Cardiac fibroblast (primary cell): ENCODE measurements at regions not wholly inside any gene's neighbourhood (a gene's known extent, or its start where the extent isn't known, plus 50 kb on each side); places are given as distances from the start of the nearest gene placed in this dataset.

Source experiments
- DNase-seq, 2 donors: peaks; one replicate each; pipeline versions ENCODE4 v3.0.0 to v3.0.0-alpha.2; 2010; ENCODE audit warnings: low read depth in 2 of 2
- H3K4me3 ChIP-seq, 2 donors: replicated peaks in 1 of 2; 1 replicate in 1 of 2; 2 replicates in 1 of 2; pipeline ENCODE4 v1.5.1; 2011; ENCODE audit warnings: low read depth in 2 of 2, low read length in 2 of 2, mild to moderate bottlenecking in 2 of 2, moderate library complexity in 1 of 2
- TF ChIP-seq, protein P1 (sequence below): IDR thresholded peaks from one replicate; pipeline ENCODE4 v1.5.1; 2011; ENCODE audit warnings: low read depth, mild to moderate bottlenecking, low read length, inconsistent platforms

DNA sequence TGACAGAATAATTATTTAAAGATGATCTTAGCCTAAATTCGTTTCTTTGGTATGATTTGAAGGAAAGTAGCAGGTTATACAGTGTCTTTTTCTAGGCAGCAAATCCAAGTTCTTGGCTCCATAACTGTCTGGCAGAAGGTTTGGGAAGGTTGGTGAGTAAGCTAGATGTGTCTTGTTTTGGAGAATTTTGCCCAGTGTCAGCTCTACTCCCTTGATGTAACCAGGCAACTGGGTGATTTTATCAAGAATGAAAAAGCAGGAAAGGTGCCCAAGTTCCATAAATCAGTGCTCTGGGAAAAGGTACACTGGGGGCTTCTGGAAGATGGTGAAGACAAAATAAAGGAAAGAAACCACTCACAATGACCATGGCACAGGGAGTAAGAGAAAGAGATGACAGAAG lies 71.5 kb upstream of the USP47 start:
- no peak for DNase-seq
- H3K4me3 ChIP-seq, result no peak overlapping the region
- TF ChIP-seq, protein P1, sequence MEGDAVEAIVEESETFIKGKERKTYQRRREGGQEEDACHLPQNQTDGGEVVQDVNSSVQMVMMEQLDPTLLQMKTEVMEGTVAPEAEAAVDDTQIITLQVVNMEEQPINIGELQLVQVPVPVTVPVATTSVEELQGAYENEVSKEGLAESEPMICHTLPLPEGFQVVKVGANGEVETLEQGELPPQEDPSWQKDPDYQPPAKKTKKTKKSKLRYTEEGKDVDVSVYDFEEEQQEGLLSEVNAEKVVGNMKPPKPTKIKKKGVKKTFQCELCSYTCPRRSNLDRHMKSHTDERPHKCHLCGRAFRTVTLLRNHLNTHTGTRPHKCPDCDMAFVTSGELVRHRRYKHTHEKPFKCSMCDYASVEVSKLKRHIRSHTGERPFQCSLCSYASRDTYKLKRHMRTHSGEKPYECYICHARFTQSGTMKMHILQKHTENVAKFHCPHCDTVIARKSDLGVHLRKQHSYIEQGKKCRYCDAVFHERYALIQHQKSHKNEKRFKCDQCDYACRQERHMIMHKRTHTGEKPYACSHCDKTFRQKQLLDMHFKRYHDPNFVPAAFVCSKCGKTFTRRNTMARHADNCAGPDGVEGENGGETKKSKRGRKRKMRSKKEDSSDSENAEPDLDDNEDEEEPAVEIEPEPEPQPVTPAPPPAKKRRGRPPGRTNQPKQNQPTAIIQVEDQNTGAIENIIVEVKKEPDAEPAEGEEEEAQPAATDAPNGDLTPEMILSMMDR, result no peak

GRCh38 chr11:11769782-11770181 lies 72.0 kb upstream of the USP47 start:
- no peak for DNase-seq
- H3K4me3 ChIP-seq, result no peak overlapping the region
- TF ChIP-seq, protein P1, result no peak

GRCh38 chr11:11769362-11769761 lies 72.4 kb upstream of the USP47 start:
- no peak for DNase-seq
- TF ChIP-seq, protein P1, result no peak
- no peak overlapping the region for H3K4me3 ChIP-seq

GRCh38 chr11:11764423-11764803 lies 77.4 kb upstream of the USP47 start:
- TF ChIP-seq, protein P1, result no peak

DNA sequence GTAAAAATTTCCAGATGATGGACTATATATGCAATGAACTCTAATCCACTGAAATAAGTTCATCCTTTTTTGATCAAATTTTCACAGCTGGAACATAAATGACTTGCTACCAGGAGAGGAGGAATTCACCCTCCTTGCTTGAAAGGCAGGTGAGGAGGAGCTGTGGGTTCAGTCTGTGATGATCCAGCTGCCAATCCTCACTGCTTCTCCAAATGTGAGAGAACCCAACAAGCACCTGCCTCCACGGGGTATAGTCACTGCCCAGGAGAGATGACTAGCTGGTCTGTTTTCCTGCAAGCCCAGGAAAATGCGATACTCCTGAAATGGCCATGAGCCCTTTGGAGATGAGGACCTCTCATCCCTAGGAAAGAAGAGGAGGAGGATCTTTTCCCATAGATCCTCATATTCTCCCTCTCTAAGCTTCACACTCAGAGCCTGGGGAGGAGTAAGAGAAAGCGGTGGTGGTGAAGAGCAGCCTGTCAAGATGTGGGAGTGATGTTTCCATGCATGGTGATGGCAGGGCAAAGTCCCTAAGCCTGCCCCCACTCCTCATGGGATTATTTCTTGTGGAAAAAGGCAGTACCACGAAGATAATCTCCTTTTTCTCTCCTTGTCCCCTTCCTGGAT lies 77.9 kb upstream of the USP47 start:
- no peak for DNase-seq
- H3K4me3 ChIP-seq, result no peak overlapping the region
- TF ChIP-seq, protein P1, result no peak

More at GRCh38 chr11:11764423-11764803, 77.4 kb upstream of the USP47 start:
- no peak overlapping the region for H3K4me3 ChIP-seq
- no peak for DNase-seq

DNA sequence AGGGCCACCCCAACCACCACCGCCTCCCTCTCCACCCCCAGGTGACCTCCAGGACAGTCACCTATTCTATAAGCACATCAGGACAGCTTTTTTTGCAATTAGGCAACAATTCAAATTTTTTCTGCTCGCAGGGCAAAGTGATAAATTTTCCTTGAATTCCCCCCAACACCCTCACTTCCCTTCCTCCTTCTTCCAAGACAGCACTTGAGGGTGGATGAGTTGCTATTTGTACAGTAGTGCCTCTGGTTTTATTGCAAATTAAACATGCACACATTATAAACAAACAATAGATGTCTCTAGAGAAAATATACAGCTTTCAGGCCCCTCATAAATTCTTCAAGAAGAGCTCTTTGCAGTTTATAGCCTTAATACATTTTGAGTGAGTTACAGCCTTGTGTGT lies 80.9 kb upstream of the USP47 start:
- no peak for DNase-seq
- no peak overlapping the region for H3K4me3 ChIP-seq
- TF ChIP-seq, protein P1, result no peak
